Tibial artery (tissue), 4 donors: ENCODE measurements at regions not wholly inside any gene's neighbourhood (a gene's known extent, or its start where the extent isn't known, plus 50 kb on each side); places are given as distances from the start of the nearest gene placed in this dataset.

Experiments used
- DNase-seq, 2 donors: peaks; one replicate each; pipeline ENCODE4 v3.0.0-alpha.2; 2019
- H3K27ac ChIP-seq, 2 donors: fragments of 200-600 bp; sonication (generic) in 1 of 2; 1 replicate in 1 of 2; 2 replicates in 1 of 2; pipeline ENCODE4 v1.5.1; 2018 to 2019; ENCODE audit warnings: mild to moderate bottlenecking in 1 of 2
- H3K27me3 ChIP-seq, 2 donors: fragments of 200-600 bp; sonication (generic) in 1 of 2; one replicate each; pipeline versions ENCODE4 v1.5.1 to v1.6.0; 2016 to 2019
- H3K36me3 ChIP-seq, 3 donors: fragments of 200-600 bp; sonication (generic) in 2 of 3; one replicate each; pipeline ENCODE4 v1.5.1; 2016 to 2019; ENCODE audit warnings: mild to moderate bottlenecking in 2 of 3
- H3K4me1 ChIP-seq, 4 donors: fragments of 200-600 bp; sonication (generic) in 2 of 4; 1 replicate in 3 of 4; 2 replicates in 1 of 4; pipeline ENCODE4 v1.5.1; 2016 to 2019
- H3K4me3 ChIP-seq, 2 donors: fragments of 200-600 bp; sonication (generic) in 1 of 2; 1 replicate in 1 of 2; 2 replicates in 1 of 2; pipeline ENCODE4 v1.5.1; 2018 to 2019; ENCODE audit warnings: mild to moderate bottlenecking in 2 of 2
- H3K9me3 ChIP-seq, 3 donors: fragments of 200-600 bp; sonication (generic) in 1 of 3; one replicate each; pipeline ENCODE4 v1.5.1; 2016 to 2019
- intact Hi-C: fragments of 100-400 bp; cut with DNase I; formaldehyde crosslinking; loops from one replicate; pipeline ENCODE4 v1.15.0; 2023; ENCODE audit warnings: low total_unique reads
- TF ChIP-seq, protein P1 (sequence below), 2 experiments: fragments of 200-600 bp in 1 of 2; fragments of 450-650 bp in 1 of 2; IDR thresholded peaks; one replicate each; pipeline ENCODE4 v1.5.1; 2017 to 2019; ENCODE audit warnings: antibody characterized with exemption in 2 of 2, mild to moderate bottlenecking in 1 of 2, moderate library complexity in 1 of 2

DNA sequence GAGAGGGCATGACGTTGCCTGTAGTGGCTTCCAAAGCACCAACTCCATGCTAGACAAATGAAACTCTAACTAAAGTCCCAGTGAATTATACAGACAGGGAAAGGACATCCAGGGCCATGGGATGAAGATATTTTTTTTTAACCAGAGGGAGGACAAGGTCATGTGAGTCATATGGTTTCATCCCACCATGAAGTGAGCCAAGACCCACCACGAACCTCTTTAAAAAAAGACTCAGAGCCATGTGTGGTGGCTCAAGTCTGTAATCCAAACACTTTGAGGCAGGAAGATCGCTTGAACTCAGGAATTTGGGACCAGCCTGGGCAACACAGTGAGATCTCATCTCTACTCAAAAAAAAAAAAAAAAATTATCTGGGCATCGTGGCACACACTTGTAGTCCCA is 115.2 kb downstream of the LIPG start:
- Histone ChIP-seq H3K27ac (no peak overlapping the region), H3K4me3 (no peak overlapping the region), H3K9me3 (no peaks in the 10 kb centered on the region), H3K27me3 (peaks cover 0 to 3% of the 10 kb centered on the region in 2 donors), H3K36me3 (no peaks in the 10 kb centered on the region), H3K4me1 (no peaks in the 10 kb centered on the region)
- no peak for DNase-seq
- intact Hi-C loops = no loop called here
- TF ChIP-seq, protein P1, sequence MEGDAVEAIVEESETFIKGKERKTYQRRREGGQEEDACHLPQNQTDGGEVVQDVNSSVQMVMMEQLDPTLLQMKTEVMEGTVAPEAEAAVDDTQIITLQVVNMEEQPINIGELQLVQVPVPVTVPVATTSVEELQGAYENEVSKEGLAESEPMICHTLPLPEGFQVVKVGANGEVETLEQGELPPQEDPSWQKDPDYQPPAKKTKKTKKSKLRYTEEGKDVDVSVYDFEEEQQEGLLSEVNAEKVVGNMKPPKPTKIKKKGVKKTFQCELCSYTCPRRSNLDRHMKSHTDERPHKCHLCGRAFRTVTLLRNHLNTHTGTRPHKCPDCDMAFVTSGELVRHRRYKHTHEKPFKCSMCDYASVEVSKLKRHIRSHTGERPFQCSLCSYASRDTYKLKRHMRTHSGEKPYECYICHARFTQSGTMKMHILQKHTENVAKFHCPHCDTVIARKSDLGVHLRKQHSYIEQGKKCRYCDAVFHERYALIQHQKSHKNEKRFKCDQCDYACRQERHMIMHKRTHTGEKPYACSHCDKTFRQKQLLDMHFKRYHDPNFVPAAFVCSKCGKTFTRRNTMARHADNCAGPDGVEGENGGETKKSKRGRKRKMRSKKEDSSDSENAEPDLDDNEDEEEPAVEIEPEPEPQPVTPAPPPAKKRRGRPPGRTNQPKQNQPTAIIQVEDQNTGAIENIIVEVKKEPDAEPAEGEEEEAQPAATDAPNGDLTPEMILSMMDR (IDR thresholded peaks at IDR 0.05) = no peak

- TF ChIP-seq, protein P1 (IDR thresholded peaks at IDR 0.05) = no peak
- intact Hi-C loops = no loop called here
- DNase-seq = no peak
These were observed 111.4 kb downstream of the LIPG start for GRCh38 chr18:49673281-49673680.

GRCh38 chr18:49672853-49673252 is 111.0 kb downstream of the LIPG start:
- DNase-seq = no peak
- no peaks in the 10 kb centered on the region for H3K4me1 ChIP-seq
- TF ChIP-seq, protein P1 (IDR thresholded peaks at IDR 0.05) = no peak
- H3K9me3 ChIP-seq = no peaks in the 10 kb centered on the region
- peaks cover 0 to 10% of the 10 kb centered on the region in 2 donors for H3K27me3 ChIP-seq
- H3K36me3 ChIP-seq = no peaks in the 10 kb centered on the region
- H3K27ac ChIP-seq = no peak overlapping the region
- intact Hi-C loops = no loop called here
- H3K4me3 ChIP-seq = no peak overlapping the region

More at GRCh38 chr18:49673281-49673680, 111.4 kb downstream of the LIPG start:
- peaks cover 0 to 7% of the 10 kb centered on the region in 2 donors for H3K27me3 ChIP-seq
- H3K9me3 ChIP-seq = no peaks in the 10 kb centered on the region
- no peaks in the 10 kb centered on the region for H3K36me3 ChIP-seq
- H3K4me1 ChIP-seq = no peaks in the 10 kb centered on the region
- no peak overlapping the region for H3K27ac ChIP-seq
- H3K4me3 ChIP-seq = no peak overlapping the region

DNA sequence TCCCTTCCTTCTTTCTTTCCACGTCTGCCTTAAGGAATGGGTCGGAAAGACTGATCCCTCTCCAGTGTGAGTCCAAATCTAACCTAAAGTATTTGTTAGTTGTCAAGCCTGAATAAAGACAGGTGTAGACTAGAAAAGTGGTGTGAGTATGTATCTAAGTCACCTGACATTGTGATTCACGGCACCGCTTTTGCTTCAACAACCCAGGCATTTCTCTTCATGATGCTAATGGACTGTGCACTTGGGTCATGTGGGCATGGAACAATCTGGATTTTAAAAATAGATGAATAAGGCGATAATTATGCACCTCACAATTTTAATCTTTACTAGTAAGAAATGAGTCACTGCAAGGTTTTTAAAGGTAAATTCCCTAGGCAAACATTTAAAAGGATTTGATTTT is 107.5 kb downstream of the LIPG start:
- Histone ChIP-seq H3K36me3 (no peaks in the 10 kb centered on the region), H3K4me1 (peaks cover 0 to under 1% (median 0%) of the 10 kb centered on the region in 4 donors), H3K9me3 (no peaks in the 10 kb centered on the region), H3K4me3 (no peak overlapping the region), H3K27ac (no peak overlapping the region), H3K27me3 (peaks cover 0 to 15% of the 10 kb centered on the region in 2 donors)
- TF ChIP-seq, protein P1 (IDR thresholded peaks at IDR 0.05) = no peak
- intact Hi-C loops = no loop called here
- DNase-seq = no peak

GRCh38 chr18:49668574-49669275 is 106.9 kb downstream of the LIPG start:
- no peak overlapping the region for H3K4me3 ChIP-seq
- no peaks in the 10 kb centered on the region for H3K9me3 ChIP-seq
- TF ChIP-seq, protein P1 (IDR thresholded peaks at IDR 0.05) = no peak
- intact Hi-C loops = no loop called here
- no peak overlapping the region for H3K27ac ChIP-seq
- DNase-seq = no peak
- H3K4me1 ChIP-seq = peaks cover 0 to 5% (median 0%) of the 10 kb centered on the region in 4 donors
- H3K36me3 ChIP-seq = no peaks in the 10 kb centered on the region
- H3K27me3 ChIP-seq = peaks cover 0 to 13% of the 10 kb centered on the region in 2 donors
